Epithelial cell of proximal tubule (primary cell): ENCODE measurements at regions not wholly inside any gene's neighbourhood (a gene's known extent, or its start where the extent isn't known, plus 50 kb on each side); places are given as distances from the start of the nearest gene placed in this dataset.
A peak's percentile ranks its signal among the peaks of the same experiment; 100 is the strongest.
"Not testable (repeated sequence)": the region's sequence is repeated elsewhere in the genome, so short reads cannot be mapped to it uniquely, and the experiment has no call there.

Source experiments
- DNase-seq: peaks from one replicate; pipeline ENCODE4 v3.0.0-alpha.2; 2011; ENCODE audit warnings: low read depth
- H3K4me3 ChIP-seq: 2 replicates; pipeline ENCODE4 v1.5.1; 2011; ENCODE audit warnings: low read depth, mild to moderate bottlenecking, low read length
- TF ChIP-seq, protein P1 (sequence below): conservative IDR thresholded peaks from 2 replicates; pipeline ENCODE4 v1.5.1; 2012; ENCODE audit warnings: low read depth, mild to moderate bottlenecking, low read length

DNA sequence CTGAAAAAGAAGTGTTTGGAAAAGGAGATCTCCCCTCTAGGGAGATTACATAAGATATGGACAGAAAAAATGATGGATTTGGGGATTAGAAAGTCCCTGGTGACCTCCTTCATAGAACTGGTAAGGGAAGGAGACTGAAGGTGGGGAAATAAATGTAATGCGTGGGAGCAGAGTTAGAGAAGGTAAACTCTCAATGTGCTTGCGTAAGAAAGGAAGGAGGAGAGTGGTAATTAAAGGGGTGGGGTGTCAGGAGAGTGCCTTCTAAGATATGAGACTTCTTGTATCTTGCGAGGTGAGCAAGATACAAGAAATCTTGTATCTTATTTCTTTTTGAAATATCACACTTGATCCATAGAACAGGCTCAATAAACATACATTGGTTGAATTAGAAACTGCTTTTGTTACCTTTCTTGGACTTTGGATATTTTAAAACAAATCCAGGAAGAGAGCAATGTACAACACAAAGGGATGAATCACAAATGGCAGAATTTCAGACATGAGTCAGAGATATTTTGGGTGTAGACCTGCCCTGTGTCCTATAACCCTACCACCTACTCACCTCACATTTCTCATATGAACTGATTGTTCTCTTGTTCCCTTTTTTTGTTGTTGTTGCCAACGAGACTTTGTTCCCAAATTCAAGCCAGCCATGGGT is 342.4 kb downstream of the INSIG2 start:
- TF ChIP-seq, protein P1, sequence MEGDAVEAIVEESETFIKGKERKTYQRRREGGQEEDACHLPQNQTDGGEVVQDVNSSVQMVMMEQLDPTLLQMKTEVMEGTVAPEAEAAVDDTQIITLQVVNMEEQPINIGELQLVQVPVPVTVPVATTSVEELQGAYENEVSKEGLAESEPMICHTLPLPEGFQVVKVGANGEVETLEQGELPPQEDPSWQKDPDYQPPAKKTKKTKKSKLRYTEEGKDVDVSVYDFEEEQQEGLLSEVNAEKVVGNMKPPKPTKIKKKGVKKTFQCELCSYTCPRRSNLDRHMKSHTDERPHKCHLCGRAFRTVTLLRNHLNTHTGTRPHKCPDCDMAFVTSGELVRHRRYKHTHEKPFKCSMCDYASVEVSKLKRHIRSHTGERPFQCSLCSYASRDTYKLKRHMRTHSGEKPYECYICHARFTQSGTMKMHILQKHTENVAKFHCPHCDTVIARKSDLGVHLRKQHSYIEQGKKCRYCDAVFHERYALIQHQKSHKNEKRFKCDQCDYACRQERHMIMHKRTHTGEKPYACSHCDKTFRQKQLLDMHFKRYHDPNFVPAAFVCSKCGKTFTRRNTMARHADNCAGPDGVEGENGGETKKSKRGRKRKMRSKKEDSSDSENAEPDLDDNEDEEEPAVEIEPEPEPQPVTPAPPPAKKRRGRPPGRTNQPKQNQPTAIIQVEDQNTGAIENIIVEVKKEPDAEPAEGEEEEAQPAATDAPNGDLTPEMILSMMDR, result no peak
- no peak overlapping the region for H3K4me3 ChIP-seq
- no peak for DNase-seq

GRCh38 chr2:118425191-118425590 is 336.9 kb downstream of the INSIG2 start:
- H3K4me3 ChIP-seq, result no peak overlapping the region
- TF ChIP-seq, protein P1, result no peak
- DNase-seq, result no peak

DNA sequence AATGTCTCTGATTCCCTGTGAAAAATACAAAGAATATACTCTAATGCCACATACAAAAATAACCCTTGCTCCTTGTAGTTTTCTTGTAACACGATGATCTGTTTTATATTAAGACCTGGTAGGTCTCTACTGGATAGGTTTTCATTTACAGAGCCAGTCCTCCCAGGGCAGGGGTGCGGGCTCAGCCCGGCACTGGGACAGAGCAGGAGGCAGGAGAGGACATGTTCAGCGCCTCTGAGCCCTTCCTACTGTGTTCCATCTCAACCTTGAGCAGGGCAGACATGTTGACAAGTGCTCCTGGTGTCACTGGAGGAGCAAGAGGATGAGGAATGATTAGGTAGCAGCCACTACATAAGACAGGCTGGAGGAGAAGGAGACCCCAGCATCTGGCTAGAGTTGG is 335.5 kb downstream of the INSIG2 start:
- no peak for DNase-seq
- H3K4me3 ChIP-seq, result no peak overlapping the region
- TF ChIP-seq, protein P1, result no peak

GRCh38 chr2:118421648-118422047 is 333.4 kb downstream of the INSIG2 start:
- TF ChIP-seq, protein P1, result no peak
- H3K4me3 ChIP-seq, result no peak overlapping the region
- no peak for DNase-seq

GRCh38 chr2:118417406-118418120 is 329.3 kb downstream of the INSIG2 start:
- TF ChIP-seq, protein P1, result no peak
- no peak overlapping the region for H3K4me3 ChIP-seq
- peak; percentile 61 for DNase-seq

GRCh38 chr2:118415186-118415585 is 326.9 kb downstream of the INSIG2 start:
- not testable (repeated sequence) for DNase-seq, H3K4me3 ChIP-seq

- TF ChIP-seq, protein P1, result no peak
- DNase-seq, result no peak
Observed at GRCh38 chr2:118403658-118404451, 315.6 kb downstream of the INSIG2 start.

More at GRCh38 chr2:118403658-118404451, 315.6 kb downstream of the INSIG2 start:
- H3K4me3 ChIP-seq, result no peak overlapping the region
